ACHN (cell line): ENCODE measurements at regions not wholly inside any gene's neighbourhood (a gene's known extent, or its start where the extent isn't known, plus 50 kb on each side); places are given as distances from the start of the nearest gene placed in this dataset.

Source experiments
- DNase-seq: peaks from one replicate; pipeline ENCODE4 v3.0.0-alpha.2; 2015
- in situ Hi-C: cut with HindIII; loops from 2 replicates; pipeline ENCODE4 v1.10.0; 2017; ENCODE audit warnings: low sequenced_read_pairs, low pct_ligation_motif_present, low pct_unique_long_range_greater_than_20kb

DNA sequence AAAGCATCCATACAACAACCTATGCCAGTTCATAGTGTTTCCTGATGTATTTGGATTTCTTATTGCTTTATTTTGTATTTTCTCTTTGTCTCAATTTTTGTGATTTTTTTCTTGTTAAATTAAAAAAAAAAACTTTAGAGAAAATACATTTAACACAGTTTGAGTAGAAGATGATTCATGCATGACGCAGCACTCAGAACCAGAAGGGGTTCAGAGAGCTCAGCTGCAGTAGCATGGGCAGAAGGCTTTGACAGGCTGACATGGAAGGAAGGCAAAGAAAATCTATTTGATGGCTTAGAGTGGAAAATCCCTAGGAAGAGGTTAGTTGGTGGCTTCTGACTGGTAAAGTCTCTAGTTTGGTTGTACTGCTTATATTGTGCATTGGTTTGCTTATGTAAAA lies 207.2 kb upstream of the STXBP5 start:
- no peak for DNase-seq

DNA sequence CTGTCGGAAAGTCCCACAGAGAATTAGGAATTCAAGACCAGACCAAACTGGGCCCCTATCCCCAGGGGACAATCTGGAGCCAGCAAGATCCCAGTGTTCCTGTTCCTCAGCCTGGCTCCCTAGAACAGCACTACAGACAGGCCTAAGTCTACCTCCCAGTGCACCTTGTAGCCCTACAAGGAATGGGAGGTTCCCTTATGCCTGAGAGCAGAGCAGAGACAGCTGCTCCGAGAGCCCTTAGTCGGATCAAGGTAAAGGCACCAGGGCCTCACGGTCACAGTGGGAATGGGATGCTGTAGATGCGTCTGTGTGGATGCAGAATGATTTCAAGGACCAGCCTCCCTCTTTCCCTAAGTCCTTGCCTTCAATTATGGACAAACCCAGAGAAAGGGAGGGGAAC lies 204.5 kb upstream of the STXBP5 start:
- no peak for DNase-seq
- in situ Hi-C loops = no loop called here

More for the DNA sequence above, 207.2 kb upstream of the STXBP5 start:
- in situ Hi-C loops = no loop called here

DNA sequence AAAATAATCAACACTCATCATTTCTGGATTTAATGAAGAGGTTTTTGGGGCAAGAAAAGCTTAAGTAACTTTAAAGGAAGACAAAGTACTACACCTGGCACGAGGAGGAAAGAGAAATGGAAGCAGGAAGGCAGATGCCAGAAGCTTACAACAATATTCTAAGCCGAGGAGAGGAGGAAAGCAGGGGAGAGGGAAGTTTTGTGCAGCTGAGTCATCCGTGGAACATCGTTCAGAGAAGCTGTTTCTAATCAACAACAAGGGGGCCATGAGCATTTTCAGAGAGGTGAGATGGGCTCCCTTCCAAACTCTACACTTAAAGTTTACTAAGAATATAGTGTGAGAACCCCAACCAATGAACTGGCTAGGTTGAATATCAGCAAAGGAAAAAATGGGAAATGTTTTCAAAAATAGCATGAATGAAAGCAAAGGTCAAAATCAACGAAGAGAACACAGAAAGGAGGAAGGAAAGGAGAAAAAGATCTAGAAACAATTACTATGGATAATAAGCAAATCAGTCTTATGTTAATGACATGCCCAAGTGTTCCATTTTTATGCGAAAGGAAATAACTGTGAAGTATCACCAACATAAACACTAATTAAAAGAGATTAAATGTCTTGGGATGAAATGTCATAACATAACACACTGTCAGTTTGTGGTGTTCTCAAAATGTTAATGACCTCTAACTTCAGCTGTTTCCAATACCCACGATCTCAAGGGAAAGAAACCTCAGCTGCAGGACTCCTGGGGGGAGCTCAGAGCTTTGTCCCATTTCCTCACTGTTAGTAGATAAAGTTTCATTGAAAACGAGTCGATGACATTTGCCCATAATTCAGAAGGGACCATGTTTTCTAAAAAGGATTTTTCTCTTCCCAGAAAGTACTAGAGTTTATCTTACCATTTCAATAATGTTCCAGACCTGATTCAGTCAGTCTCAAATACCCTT lies 203.4 kb upstream of the STXBP5 start:
- peak; percentile 20 for DNase-seq
- in situ Hi-C loops = no loop called here

DNA sequence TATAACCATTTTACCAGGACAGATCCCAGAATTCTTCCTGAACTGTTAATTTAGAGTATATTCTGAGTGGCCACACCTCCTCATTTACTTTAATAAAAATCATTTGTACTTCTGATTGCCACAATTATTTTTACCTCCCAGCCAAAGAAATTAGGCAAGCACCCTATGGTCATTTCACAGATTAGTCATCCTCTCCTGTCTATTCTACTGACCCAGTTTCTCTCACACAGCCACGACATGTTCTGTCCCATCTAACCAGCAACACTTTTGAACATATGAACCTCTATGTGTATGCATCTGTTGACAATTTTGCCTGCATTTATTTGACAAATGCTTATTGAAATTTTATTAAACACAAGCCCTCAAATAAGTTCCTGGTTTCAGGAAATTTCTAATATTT lies 202.6 kb upstream of the STXBP5 start:
- in situ Hi-C loops = no loop called here
- no peak for DNase-seq

DNA sequence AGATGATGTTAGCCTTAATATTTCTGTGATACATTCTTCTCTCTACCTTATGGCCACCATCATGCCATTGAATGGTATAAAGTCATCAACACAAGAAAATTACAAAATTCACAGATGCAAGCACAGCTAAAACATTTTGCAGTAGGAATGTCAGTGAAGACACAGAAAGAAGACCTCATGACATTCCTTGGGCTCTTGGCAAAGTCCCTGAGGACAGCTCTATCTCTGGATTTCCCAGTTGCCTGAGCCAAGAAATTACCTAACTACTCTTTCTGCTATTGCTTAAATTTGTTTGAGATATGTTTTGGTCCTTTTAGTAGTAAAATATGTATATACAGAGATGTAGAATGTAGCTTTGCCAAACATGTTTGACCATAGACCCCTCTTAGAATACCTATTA lies 201.0 kb upstream of the STXBP5 start:
- in situ Hi-C loops = no loop called here
- DNase-seq = no peak

DNA sequence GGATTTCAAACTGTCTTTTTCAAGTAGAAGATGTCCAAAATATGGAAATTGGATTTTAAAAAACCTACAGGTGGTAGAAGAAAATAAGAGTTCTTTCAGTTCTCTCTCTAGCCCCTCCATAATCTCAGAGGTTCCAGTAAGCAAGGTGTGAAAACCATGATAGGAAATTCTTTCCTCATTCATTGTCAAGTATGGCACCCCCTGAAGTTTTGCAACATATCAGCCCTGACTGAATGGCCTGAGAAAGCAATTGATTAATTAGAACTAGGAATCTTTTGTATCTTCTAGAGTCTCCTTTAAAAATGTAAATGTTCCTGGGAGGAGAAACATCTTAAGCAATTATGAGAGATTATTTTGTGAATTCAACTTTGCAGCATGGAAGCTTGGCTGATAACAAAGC lies 198.7 kb upstream of the STXBP5 start:
- in situ Hi-C loops = no loop called here
- DNase-seq = peak; percentile 2

DNA sequence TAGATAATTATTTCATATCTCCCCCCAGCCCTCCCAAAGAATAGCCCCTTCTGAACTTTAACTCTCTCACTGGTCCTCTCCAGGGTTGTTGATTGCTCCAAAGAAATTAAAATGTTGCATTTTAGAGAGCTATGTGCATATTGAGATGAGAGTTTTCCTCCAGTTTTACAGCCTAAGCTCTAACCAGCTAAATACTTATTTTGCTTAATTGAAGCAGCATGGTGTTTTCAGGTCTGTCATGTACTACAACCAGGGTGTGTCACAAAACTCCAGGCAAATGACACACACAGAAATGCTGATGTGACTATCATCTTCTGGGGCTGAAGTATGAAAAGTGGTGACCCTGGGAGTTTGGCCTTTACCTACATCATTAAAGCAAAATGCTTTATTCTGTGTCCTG lies 196.8 kb upstream of the STXBP5 start:
- no peak for DNase-seq
- in situ Hi-C loops = no loop called here

DNA sequence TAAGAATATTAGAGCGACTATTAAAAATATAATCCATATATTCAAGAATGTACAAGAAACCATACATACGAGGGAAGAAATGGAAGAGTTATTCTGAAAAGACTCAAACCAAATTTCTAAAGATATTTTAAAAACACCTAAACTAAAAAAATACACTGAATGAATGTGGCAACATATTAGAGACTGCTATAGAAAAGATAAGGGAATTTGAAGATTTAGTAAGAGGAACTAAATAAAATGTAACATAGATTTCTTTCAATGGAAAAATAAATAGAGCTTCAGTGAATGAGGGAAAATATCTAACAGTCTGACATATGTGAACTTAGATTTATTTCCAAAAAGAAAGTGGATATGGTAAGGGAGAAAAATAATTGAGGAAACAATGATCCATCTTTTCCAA lies 194.9 kb upstream of the STXBP5 start:
- no peak for DNase-seq

DNA sequence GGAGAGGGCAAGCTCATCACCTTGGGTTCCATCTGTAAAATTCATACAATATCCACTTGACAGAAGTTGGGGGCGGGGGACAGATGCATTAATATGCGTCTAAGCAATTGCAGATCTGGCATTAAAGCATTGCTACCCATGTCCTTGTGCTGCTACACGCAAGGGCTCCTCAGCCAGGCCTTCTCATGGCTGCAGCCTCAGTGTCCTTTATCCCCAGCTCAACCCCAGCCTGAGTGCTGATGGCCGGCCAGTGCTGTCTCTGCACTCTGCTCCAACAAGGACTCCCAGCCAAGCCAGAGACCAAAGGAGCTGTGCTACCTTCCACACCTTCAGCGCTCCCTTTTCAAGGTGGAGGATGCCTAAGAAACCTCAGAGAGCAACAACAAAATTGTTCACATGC lies 188.5 kb upstream of the STXBP5 start:
- in situ Hi-C loops = no loop called here

More for the DNA sequence above, 194.9 kb upstream of the STXBP5 start:
- in situ Hi-C loops = no loop called here

DNA sequence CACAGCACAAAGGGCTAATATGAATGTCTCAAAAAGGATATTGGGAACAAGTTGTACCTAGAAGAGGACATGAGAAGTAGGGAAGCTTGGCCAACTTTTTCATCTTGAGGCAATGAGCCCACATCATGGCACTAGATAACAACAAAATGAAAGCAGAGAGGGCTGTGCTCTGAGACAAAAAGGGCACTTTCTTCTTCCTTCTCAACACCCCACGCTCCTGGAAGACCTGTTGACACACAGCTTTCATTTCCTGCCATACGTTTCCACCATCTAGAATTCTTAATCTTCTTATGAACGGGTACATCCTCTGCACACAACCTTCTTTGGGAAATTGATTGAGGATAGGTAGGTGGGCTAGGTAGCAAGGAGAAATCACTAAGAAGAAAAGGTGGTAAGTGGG lies 187.8 kb upstream of the STXBP5 start:
- DNase-seq = no peak
- in situ Hi-C loops = no loop called here

More for the DNA sequence above, 188.5 kb upstream of the STXBP5 start:
- no peak for DNase-seq

DNA sequence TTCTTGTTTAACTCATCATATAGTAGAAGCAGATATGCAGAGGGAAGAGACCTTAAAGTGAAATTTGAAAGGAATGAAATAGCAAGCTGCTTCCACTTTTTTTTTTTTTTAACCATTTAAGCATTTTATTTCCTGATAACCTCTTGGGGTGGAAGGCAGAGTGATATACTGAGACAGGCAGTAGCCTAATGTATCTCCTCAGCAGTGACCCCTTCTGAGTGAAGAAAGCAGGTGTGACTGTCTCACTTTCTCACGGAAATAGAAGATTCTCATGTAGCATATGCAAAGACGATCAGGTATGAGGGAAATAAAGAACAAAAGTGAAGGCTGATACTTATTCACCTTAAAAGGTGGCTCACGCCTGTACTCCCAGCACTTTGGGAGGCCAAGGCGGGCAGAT lies 187.1 kb upstream of the STXBP5 start:
- in situ Hi-C loops = no loop called here
- no peak for DNase-seq

DNA sequence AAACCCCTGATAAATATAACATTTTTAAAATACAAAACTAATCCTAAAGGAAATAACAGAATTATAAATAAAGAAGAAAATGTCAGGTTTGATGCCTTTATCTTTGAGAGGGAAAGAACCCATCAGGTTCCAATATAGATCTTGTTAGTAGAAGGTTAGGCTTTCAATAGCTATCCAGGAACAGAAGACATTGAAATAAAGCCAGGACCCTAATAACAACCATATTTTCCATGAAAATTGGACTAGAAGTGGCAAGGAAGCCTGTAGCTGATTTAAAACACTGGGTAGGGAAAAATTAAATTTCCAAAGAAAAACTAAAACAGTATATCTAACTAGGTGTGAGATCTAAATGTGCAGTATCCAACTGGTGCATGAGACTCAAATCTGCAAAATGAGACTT lies 185.2 kb upstream of the STXBP5 start:
- no peak for DNase-seq
- in situ Hi-C loops = no loop called here

DNA sequence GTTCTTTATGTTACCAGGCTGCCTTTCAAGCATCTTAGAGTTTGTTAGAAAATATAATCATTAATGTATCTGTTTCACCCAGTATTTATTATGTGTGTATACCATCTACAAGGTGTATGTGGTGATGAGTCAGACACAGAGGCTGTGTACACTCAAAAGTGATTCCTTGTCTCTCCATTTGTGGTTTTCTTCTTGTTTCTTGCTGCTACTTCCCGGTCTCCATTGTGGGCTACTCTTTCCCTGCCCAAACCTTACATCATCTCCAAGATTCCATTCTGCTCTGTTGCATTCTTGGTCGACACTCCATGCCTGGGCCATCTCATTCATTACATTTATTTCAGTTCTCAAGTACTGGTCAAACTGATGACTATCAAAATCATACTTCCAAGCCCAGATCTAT lies 182.2 kb upstream of the STXBP5 start:
- peak; percentile 5 for DNase-seq
- in situ Hi-C loops = no loop called here

DNA sequence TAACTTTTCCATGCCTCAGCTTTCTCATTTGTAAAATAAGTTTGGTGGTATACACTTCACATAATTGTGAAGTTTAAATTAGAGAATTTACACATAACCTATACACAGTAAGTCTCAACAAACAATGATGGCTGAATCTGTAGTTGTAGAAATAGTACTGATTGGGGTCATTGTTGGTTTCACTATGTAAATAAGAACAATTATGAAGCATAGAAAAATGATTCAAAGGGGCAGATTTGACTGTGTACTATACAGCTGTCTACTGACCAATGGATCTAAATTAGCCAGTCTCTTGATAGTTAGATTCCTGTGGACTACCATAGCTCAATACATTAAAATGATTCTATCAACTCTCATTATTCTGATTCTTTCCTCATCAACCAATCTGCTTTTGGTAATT lies 181.1 kb upstream of the STXBP5 start:
- no peak for DNase-seq
- in situ Hi-C loops = no loop called here

DNA sequence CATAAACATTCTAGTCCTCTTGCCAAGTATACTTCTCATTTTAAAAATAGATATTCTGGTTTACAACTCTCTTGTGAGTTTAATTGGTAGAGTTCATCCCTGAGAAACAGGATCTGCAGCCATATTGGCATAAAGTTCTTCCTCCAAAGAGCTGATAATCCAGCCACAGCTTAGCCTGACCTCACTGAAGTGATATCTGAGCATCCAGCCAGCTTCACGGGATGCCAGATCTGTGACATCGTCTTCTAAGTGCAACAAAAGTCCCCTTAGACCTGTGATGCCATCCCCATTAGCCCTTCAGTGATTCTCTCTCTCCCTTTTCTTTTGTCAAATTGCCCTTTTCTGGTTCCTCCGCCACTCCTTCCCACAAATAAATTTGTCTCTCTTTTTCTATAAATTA lies 180.6 kb upstream of the STXBP5 start:
- in situ Hi-C loops = no loop called here
- no peak for DNase-seq

DNA sequence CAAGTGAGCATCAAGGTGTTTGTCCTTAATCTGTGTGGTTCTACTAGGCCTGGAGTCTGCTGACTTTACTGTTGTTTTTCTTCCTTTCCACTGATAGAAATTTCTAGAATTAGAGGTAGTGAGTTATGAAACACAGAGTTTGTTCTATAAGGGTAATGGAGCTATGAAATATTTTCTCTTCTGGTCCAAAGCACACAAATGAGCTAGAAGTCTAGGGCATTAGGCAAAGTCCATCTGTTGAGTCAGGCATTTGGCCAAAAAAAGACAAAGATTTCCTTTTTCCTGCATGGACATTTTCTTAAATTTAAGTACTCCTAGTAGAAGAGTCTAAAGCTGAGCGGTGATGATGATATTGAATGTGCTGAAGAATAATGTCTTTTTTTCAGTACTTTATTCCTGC lies 174.3 kb upstream of the STXBP5 start:
- DNase-seq = no peak
- in situ Hi-C loops = no loop called here

DNA sequence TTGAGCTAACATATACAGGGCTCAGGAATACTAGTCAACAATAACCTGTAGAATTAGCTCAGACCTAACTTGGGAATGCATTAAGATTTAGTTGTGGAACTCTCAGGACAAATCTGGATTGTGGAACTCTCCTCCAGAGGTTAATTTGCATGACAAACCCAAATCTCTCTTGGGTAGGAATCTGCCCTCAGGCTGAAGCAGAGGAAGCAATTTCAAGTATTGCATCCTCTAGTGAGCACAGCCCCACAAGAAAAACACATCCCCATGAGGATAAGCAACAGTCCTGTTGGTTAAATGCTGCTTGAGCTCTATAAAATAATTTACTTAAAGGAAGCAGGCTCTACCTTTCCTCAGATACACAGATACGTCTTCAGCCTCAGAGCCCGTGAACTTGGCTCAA lies 170.9 kb upstream of the STXBP5 start:
- DNase-seq = no peak
- in situ Hi-C loops = no loop called here

DNA sequence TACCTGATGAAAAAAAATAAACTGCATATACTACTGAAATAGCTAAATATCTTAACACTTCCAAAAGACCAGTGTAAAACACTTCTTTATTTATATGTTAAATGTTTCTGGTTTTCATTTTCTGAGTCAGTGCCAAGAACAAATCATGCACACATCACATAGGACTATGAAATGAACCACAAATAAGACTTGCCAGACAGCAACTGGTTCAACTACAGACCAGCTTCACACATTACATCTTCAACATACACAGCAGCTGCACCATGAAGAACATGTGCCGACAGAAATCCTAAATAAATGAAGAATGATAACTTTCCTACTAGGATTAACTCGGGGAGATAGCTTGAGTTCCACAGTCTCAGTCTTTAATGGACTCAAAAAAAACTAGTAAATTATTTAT lies 168.3 kb upstream of the STXBP5 start:
- in situ Hi-C loops = no loop called here
- no peak for DNase-seq

DNA sequence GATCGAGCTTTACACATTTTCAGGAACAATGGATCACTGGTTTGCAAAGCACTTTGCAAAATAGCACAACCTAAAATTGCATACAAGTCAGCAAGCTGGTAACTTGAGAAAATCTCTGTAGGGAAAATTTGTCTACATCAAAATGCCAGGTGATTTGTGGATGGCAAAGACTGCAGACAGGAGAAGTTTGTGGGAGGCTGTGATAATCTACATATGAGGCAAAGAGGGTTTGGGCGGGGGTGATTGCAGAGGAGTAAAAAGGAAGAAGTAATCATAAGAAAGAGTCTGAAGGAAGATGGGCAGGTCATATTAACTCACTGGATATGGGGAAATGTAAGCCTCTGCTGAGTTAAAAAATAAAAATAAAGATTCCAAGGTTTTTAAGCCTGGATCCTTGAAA lies 166.3 kb upstream of the STXBP5 start:
- in situ Hi-C loops = no loop called here
- DNase-seq = no peak

DNA sequence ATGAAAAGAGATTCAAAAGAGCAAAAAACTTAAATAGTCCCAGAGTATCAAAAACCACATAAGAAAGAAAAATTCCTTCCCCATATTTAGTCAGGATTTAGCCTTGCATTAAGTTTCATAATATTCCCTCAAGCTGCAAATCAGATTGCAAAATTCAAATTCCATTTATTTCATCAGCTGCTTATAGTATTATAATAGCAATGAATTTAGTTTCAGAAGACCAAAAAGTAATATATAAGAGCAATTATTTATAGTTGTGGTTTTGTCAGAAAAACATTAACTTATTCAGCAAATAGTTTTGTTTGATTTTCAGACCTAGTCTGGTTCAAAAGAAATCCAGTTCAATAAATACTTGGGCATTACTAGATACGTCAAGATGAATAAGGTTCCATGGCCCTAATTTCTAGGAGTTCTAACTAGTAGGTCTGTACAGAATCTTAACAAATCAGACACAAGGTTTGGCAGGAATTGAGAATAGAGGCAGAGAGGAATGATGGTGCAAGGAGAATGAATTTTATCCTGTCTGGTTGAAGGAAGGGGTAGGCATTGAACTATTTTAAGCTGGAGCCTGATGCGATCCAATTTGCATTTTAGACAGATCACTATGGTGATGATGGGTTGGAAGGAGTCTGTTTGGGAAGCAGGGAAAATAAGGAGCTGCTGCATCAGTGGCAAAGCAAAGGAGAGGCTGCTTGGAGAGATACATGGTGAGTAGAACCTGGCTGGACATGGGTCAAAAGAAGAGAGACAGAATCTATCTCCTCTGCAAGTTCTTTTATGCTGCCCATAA lies 163.9 kb upstream of the STXBP5 start:
- no peak for DNase-seq
- in situ Hi-C loops = no loop called here
